ENCODE measurements at regions not wholly inside any gene's neighbourhood (a gene's known extent, or its start where the extent isn't known, plus 50 kb on each side); places are given as distances from the start of the nearest gene placed in this dataset.
A peak's percentile ranks its signal among the peaks of the same experiment; 100 is the strongest.

- CTCF ChIA-PET: interaction anchor here (0.9 kb wide), 1 partner anchor 23 kb away, joined by 4 read pairs; no protein-coding TSS in a partner anchor
- DNase-seq (ENCODE audit: low spot score): no peak
- no peak for TF ChIP-seq CTCF (conservative IDR thresholded peaks at IDR 0.05; ENCODE audit: low read depth)
- H3K27ac ChIP-seq: no peak overlapping the region
- POLR2A ChIA-PET (ENCODE audit: low non-redundant PET): no interaction called here
Measured at GRCh38 chr21:25080141-25080540, 527.1 kb downstream of the MRPL39 start.

- H3K27ac ChIP-seq: no peak overlapping the region
- no peak for TF ChIP-seq CTCF (conservative IDR thresholded peaks at IDR 0.05; ENCODE audit: low read depth)
- ChIA-PET CTCF (no interaction called here), POLR2A (ENCODE audit: low non-redundant PET) (no interaction called here)
- no peak for DNase-seq (ENCODE audit: low spot score)
Measured at GRCh38 chr21:25079053-25079452, 528.2 kb downstream of the MRPL39 start.

GRCh38 chr21:25062061-25062460 is 545.2 kb downstream of the MRPL39 start:
- no peak for TF ChIP-seq CTCF (conservative IDR thresholded peaks at IDR 0.05; ENCODE audit: low read depth)
- DNase-seq (ENCODE audit: low spot score): no peak
- ChIA-PET CTCF (no interaction called here), POLR2A (ENCODE audit: low non-redundant PET) (no interaction called here)
- H3K27ac ChIP-seq: no peak overlapping the region

- no peak overlapping the region for H3K27ac ChIP-seq
- ChIA-PET POLR2A (ENCODE audit: low non-redundant PET) (no interaction called here), CTCF (no interaction called here)
- TF ChIP-seq CTCF (conservative IDR thresholded peaks at IDR 0.05; ENCODE audit: low read depth): no peak
- DNase-seq (ENCODE audit: low spot score): no peak
Measured at GRCh38 chr21:25054689-25055088, 552.6 kb downstream of the MRPL39 start.

- TF ChIP-seq CTCF (conservative IDR thresholded peaks at IDR 0.05; ENCODE audit: low read depth): peak; percentile 24; the same call in 1 of the 2 replicates
- ChIA-PET POLR2A (ENCODE audit: low non-redundant PET) (no interaction called here), CTCF (interaction anchor here (0.6 to 1.0 kb wide), 6 partner anchors 9 to 514 kb away, joined by 3 to 5 read pairs (median 3); no protein-coding TSS in a partner anchor)
- H3K27ac ChIP-seq: no peak overlapping the region
- DNase-seq (ENCODE audit: low spot score): no peak
Measured at GRCh38 chr21:25039461-25040380, 567.6 kb downstream of the MRPL39 start.

- no peak overlapping the region for H3K27ac ChIP-seq
- ChIA-PET POLR2A (ENCODE audit: low non-redundant PET) (no interaction called here), CTCF (no interaction called here)
- DNase-seq (ENCODE audit: low spot score): no peak
- TF ChIP-seq CTCF (conservative IDR thresholded peaks at IDR 0.05; ENCODE audit: low read depth): no peak
Measured at GRCh38 chr21:25036775-25037174, 570.5 kb downstream of the MRPL39 start.

Data from RWPE1 (cell line).